ENCODE measurements at regions not wholly inside any gene's neighbourhood (a gene's known extent, or its start where the extent isn't known, plus 50 kb on each side); places are given as distances from the start of the nearest gene placed in this dataset.
"Not testable (repeated sequence)": the region's sequence is repeated elsewhere in the genome, so short reads cannot be mapped to it uniquely, and the experiment has no call there.

- intact Hi-C loops (cut with DNase I), result no loop called here
- no peak for ATAC-seq (ENCODE audit: low FRiP score)
Measured at GRCh38 chr16:35793601-35794000, 2334.2 kb downstream of the TP53TG3F start.

GRCh38 chr16:35794896-35795295 is 2335.5 kb downstream of the TP53TG3F start:
- no peaks in the 10 kb centered on the region for H3K27me3 ChIP-seq (ENCODE audit: control insufficient read depth in 1 of 2, insufficient read depth in 2 of 2, low read length in 1 of 2)
- H3K4me1 ChIP-seq (ENCODE audit: control insufficient read depth in 1 of 2, insufficient read depth in 2 of 2, low read length in 2 of 2), result no peaks in the 10 kb centered on the region
- H3K27ac ChIP-seq (ENCODE audit: low read depth in 1 of 2, low read length in 2 of 2), result no peak overlapping the region
- no peak overlapping the region for H3K4me3 ChIP-seq (ENCODE audit: low read length in 2 of 2)
- no peak for ATAC-seq (ENCODE audit: low FRiP score)
- whole genome bisulfite sequencing, 2 donors, result 54 to 55% methylated on average over 6 of the region's 6 CpGs
- DNase-seq, result no peak
- no peaks in the 10 kb centered on the region for H3K36me3 ChIP-seq (ENCODE audit: control insufficient read depth in 1 of 2, insufficient read depth in 2 of 2, low read length in 1 of 2)
- intact Hi-C loops (cut with DNase I), result no loop called here
- H3K9me3 ChIP-seq (ENCODE audit: control insufficient read depth, low read length), result no peaks in the 10 kb centered on the region

More at GRCh38 chr16:35793601-35794000, 2334.2 kb downstream of the TP53TG3F start:
- Histone ChIP-seq H3K36me3 (ENCODE audit: control insufficient read depth in 1 of 2, insufficient read depth in 2 of 2, low read length in 1 of 2) (no peaks in the 10 kb centered on the region), H3K27me3 (ENCODE audit: control insufficient read depth in 1 of 2, insufficient read depth in 2 of 2, low read length in 1 of 2) (no peaks in the 10 kb centered on the region), H3K4me1 (ENCODE audit: control insufficient read depth in 1 of 2, insufficient read depth in 2 of 2, low read length in 2 of 2) (no peaks in the 10 kb centered on the region), H3K9me3 (ENCODE audit: control insufficient read depth, low read length) (no peaks in the 10 kb centered on the region), H3K4me3 (ENCODE audit: low read length in 2 of 2) (no peak overlapping the region), H3K27ac (ENCODE audit: low read depth in 1 of 2, low read length in 2 of 2) (no peak overlapping the region)
- 47% methylated on average over 3 of the region's 3 CpGs for WGBS, 2 donors
- no peak for DNase-seq

- 63 to 72% methylated on average over 33 of the region's 33 CpGs for WGBS, 2 donors
- H3K27ac ChIP-seq (ENCODE audit: low read depth in 1 of 2, low read length in 2 of 2), result no peak overlapping the region
- DNase-seq, result no peak
- no peaks in the 10 kb centered on the region for H3K27me3 ChIP-seq (ENCODE audit: control insufficient read depth in 1 of 2, insufficient read depth in 2 of 2, low read length in 1 of 2)
- intact Hi-C loops (cut with DNase I), result no loop called here
- no peak overlapping the region for H3K4me3 ChIP-seq (ENCODE audit: low read length in 2 of 2)
- H3K36me3 ChIP-seq (ENCODE audit: control insufficient read depth in 1 of 2, insufficient read depth in 2 of 2, low read length in 1 of 2), result no peaks in the 10 kb centered on the region
- H3K4me1 ChIP-seq (ENCODE audit: control insufficient read depth in 1 of 2, insufficient read depth in 2 of 2, low read length in 2 of 2), result no peaks in the 10 kb centered on the region
- no peaks in the 10 kb centered on the region for H3K9me3 ChIP-seq (ENCODE audit: control insufficient read depth, low read length)
- ATAC-seq (ENCODE audit: low FRiP score), result no peak
Measured at GRCh38 chr16:35795361-35796029, 2336.1 kb downstream of the TP53TG3F start.

- H3K4me1 ChIP-seq (ENCODE audit: control insufficient read depth in 1 of 2, insufficient read depth in 2 of 2, low read length in 2 of 2), result no peaks in the 10 kb centered on the region
- H3K27me3 ChIP-seq (ENCODE audit: control insufficient read depth in 1 of 2, insufficient read depth in 2 of 2, low read length in 1 of 2), result no peaks in the 10 kb centered on the region
- intact Hi-C loops (cut with DNase I), result no loop called here
- H3K9me3 ChIP-seq (ENCODE audit: control insufficient read depth, low read length), result no peaks in the 10 kb centered on the region
- H3K27ac ChIP-seq (ENCODE audit: low read depth in 1 of 2, low read length in 2 of 2), result no peak overlapping the region
- DNase-seq, result no peak
- no peak for ATAC-seq (ENCODE audit: low FRiP score)
- no peak overlapping the region for H3K4me3 ChIP-seq (ENCODE audit: low read length in 2 of 2)
- WGBS, 2 donors, result 53 to 66% methylated on average over 3 of the region's 3 CpGs
- no peaks in the 10 kb centered on the region for H3K36me3 ChIP-seq (ENCODE audit: control insufficient read depth in 1 of 2, insufficient read depth in 2 of 2, low read length in 1 of 2)
Measured at GRCh38 chr16:35797811-35798210, 2338.4 kb downstream of the TP53TG3F start.

- Histone ChIP-seq H3K4me3 (ENCODE audit: low read length in 2 of 2) (no peak overlapping the region), H3K27me3 (ENCODE audit: control insufficient read depth in 1 of 2, insufficient read depth in 2 of 2, low read length in 1 of 2) (no peaks in the 10 kb centered on the region), H3K4me1 (ENCODE audit: control insufficient read depth in 1 of 2, insufficient read depth in 2 of 2, low read length in 2 of 2) (no peaks in the 10 kb centered on the region), H3K27ac (ENCODE audit: low read depth in 1 of 2, low read length in 2 of 2) (no peak overlapping the region), H3K9me3 (ENCODE audit: control insufficient read depth, low read length) (no peaks in the 10 kb centered on the region), H3K36me3 (ENCODE audit: control insufficient read depth in 1 of 2, insufficient read depth in 2 of 2, low read length in 1 of 2) (no peaks in the 10 kb centered on the region)
- no peak for ATAC-seq (ENCODE audit: low FRiP score)
- no peak for DNase-seq
- WGBS, 2 donors, result 62% methylated on average over 11 of the region's 11 CpGs
- intact Hi-C loops (cut with DNase I), result no loop called here
Measured at GRCh38 chr16:35798885-35799426, 2339.5 kb downstream of the TP53TG3F start.

GRCh38 chr16:35804465-35804864 is 2345.1 kb downstream of the TP53TG3F start:
- H3K4me1 ChIP-seq (ENCODE audit: control insufficient read depth in 1 of 2, insufficient read depth in 2 of 2, low read length in 2 of 2); H3K36me3 ChIP-seq (ENCODE audit: control insufficient read depth in 1 of 2, insufficient read depth in 2 of 2, low read length in 1 of 2); ATAC-seq (ENCODE audit: low FRiP score); DNase-seq; H3K4me3 ChIP-seq (ENCODE audit: low read length in 2 of 2); H3K9me3 ChIP-seq (ENCODE audit: control insufficient read depth, low read length); H3K27me3 ChIP-seq (ENCODE audit: control insufficient read depth in 1 of 2, insufficient read depth in 2 of 2, low read length in 1 of 2); H3K27ac ChIP-seq (ENCODE audit: low read depth in 1 of 2, low read length in 2 of 2): not testable (repeated sequence)
- intact Hi-C loops (cut with DNase I), result loop anchor here in 1 of 2 donors (10.0 kb wide), 1 partner anchor 50 kb away; no protein-coding TSS in a partner anchor

- intact Hi-C loops (cut with DNase I), result no loop called here
- no peaks in the 10 kb centered on the region for H3K9me3 ChIP-seq (ENCODE audit: control insufficient read depth, low read length)
- H3K4me3 ChIP-seq (ENCODE audit: low read length in 2 of 2), result no peak overlapping the region
- no peaks in the 10 kb centered on the region for H3K4me1 ChIP-seq (ENCODE audit: control insufficient read depth in 1 of 2, insufficient read depth in 2 of 2, low read length in 2 of 2)
- DNase-seq, result no peak
- ATAC-seq (ENCODE audit: low FRiP score), result no peak
- no peaks in the 10 kb centered on the region for H3K27me3 ChIP-seq (ENCODE audit: control insufficient read depth in 1 of 2, insufficient read depth in 2 of 2, low read length in 1 of 2)
- no peaks in the 10 kb centered on the region for H3K36me3 ChIP-seq (ENCODE audit: control insufficient read depth in 1 of 2, insufficient read depth in 2 of 2, low read length in 1 of 2)
- H3K27ac ChIP-seq (ENCODE audit: low read depth in 1 of 2, low read length in 2 of 2), result no peak overlapping the region
Measured at GRCh38 chr16:35823342-35823741, 2363.9 kb downstream of the TP53TG3F start.

- peaks cover 2% of the 10 kb centered on the region for H3K9me3 ChIP-seq (ENCODE audit: control insufficient read depth, low read length)
- no peaks in the 10 kb centered on the region for H3K36me3 ChIP-seq (ENCODE audit: control insufficient read depth in 1 of 2, insufficient read depth in 2 of 2, low read length in 1 of 2)
- H3K27me3 ChIP-seq (ENCODE audit: control insufficient read depth in 1 of 2, insufficient read depth in 2 of 2, low read length in 1 of 2), result peaks cover 0 to 1% of the 10 kb centered on the region in 2 donors
- DNase-seq (no peak), ATAC-seq (ENCODE audit: low FRiP score) (no peak)
- no peak overlapping the region for H3K27ac ChIP-seq (ENCODE audit: low read depth in 1 of 2, low read length in 2 of 2)
- no peaks in the 10 kb centered on the region for H3K4me1 ChIP-seq (ENCODE audit: control insufficient read depth in 1 of 2, insufficient read depth in 2 of 2, low read length in 2 of 2)
- intact Hi-C loops (cut with DNase I), result no loop called here
- no peak overlapping the region for H3K4me3 ChIP-seq (ENCODE audit: low read length in 2 of 2)
- WGBS, 2 donors, result 20 to 24% methylated on average over 3 of the region's 3 CpGs
Measured at GRCh38 chr16:35841632-35842031, 2382.2 kb downstream of the TP53TG3F start.

GRCh38 chr16:35862242-35862641 is 2402.8 kb downstream of the TP53TG3F start:
- Histone ChIP-seq H3K27me3 (ENCODE audit: control insufficient read depth in 1 of 2, insufficient read depth in 2 of 2, low read length in 1 of 2) (no peaks in the 10 kb centered on the region), H3K36me3 (ENCODE audit: control insufficient read depth in 1 of 2, insufficient read depth in 2 of 2, low read length in 1 of 2) (no peaks in the 10 kb centered on the region), H3K4me3 (ENCODE audit: low read length in 2 of 2) (no peak overlapping the region), H3K4me1 (ENCODE audit: control insufficient read depth in 1 of 2, insufficient read depth in 2 of 2, low read length in 2 of 2) (no peaks in the 10 kb centered on the region), H3K27ac (ENCODE audit: low read depth in 1 of 2, low read length in 2 of 2) (no peak overlapping the region), H3K9me3 (ENCODE audit: control insufficient read depth, low read length) (no peaks in the 10 kb centered on the region)
- intact Hi-C loops (cut with DNase I), result no loop called here
- ATAC-seq (ENCODE audit: low FRiP score) (no peak), DNase-seq (no peak)

Measured in aorta (tissue), 5 donors.